ENCODE measurements at regions not wholly inside any gene's neighbourhood (a gene's known extent, or its start where the extent isn't known, plus 50 kb on each side); places are given as distances from the start of the nearest gene placed in this dataset.

DNA sequence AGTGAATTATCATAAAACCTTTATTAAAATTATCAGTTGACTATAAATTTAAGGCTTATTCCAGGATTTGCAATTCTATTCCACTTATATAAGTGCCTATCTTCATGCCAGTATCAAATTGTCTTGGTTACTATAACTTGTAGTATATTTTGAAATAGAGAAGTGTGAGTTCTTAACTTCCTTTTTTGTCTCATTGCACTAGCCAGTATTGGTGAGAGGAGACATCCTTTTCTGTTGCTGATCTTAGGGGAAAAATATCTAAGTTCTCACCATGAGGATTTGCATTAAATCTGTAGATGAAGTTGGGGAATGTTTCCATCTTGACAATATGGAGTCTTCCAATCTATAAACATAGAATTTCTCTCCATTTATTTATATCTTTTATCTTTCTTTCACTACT is 104.2 kb upstream of the MKI67 start:
- H3K36me3 ChIP-seq (ENCODE audit: control insufficient read depth, insufficient read depth, low read length): no peaks in the 10 kb centered on the region
- H3K27me3 ChIP-seq (ENCODE audit: control insufficient read depth, insufficient read depth, low read length): no peaks in the 10 kb centered on the region
- H3K4me3 ChIP-seq (ENCODE audit: low read length): no peak overlapping the region
- no peaks in the 10 kb centered on the region for H3K9me3 ChIP-seq (ENCODE audit: control insufficient read depth, low read length)
- no peak overlapping the region for H3K9ac ChIP-seq (ENCODE audit: low read length)
- no peaks in the 10 kb centered on the region for H3K4me1 ChIP-seq (ENCODE audit: control insufficient read depth, insufficient read depth, low read length)

DNA sequence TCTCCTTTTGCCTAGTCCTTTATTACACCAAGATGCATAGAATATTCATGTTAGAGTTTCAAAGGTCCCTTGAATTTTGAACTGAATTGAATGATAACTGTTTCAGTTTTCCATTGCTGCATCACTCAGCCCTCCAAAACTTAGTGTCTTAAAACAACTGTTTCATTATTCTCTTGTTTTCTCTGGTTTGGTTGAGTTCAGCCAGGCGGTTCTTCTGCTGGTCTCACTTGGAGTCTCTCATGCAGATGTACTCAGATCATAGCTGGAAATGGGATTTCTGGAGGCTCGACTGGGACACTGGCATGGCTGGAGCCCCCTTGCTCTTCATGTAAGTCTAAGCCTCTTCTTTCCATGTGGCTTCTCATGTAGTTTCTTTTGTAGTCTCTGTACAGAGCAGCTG is 107.2 kb upstream of the MKI67 start:
- Histone ChIP-seq H3K9me3 (ENCODE audit: control insufficient read depth, low read length) (no peaks in the 10 kb centered on the region), H3K27me3 (ENCODE audit: control insufficient read depth, insufficient read depth, low read length) (no peaks in the 10 kb centered on the region), H3K4me1 (ENCODE audit: control insufficient read depth, insufficient read depth, low read length) (no peaks in the 10 kb centered on the region), H3K36me3 (ENCODE audit: control insufficient read depth, insufficient read depth, low read length) (no peaks in the 10 kb centered on the region), H3K4me3 (ENCODE audit: low read length) (no peak overlapping the region), H3K9ac (ENCODE audit: low read length) (no peak overlapping the region)

DNA sequence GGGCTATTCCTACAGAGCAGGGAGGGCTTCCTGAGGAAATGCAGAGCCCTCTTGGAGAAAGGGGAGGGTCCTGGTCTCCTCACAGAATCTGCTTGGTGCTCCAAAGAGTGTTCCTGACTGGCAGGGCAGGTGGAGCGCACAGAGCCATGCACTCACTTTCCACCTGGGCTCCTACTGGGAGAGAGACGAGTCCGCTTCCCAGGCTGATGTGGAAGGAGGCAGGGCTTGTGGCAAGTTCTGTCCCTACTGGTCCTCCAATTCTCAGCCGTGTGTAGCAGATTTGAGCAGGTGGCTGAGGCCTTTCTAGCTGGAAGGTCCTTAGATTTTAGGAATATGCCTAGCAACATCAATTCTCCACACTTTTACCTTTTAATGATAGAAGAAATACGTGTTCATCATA is 111.5 kb upstream of the MKI67 start:
- Histone ChIP-seq H3K9ac (ENCODE audit: low read length) (no peak overlapping the region), H3K4me3 (ENCODE audit: low read length) (no peak overlapping the region), H3K36me3 (ENCODE audit: control insufficient read depth, insufficient read depth, low read length) (no peaks in the 10 kb centered on the region), H3K4me1 (ENCODE audit: control insufficient read depth, insufficient read depth, low read length) (no peaks in the 10 kb centered on the region), H3K27me3 (ENCODE audit: control insufficient read depth, insufficient read depth, low read length) (no peaks in the 10 kb centered on the region), H3K9me3 (ENCODE audit: control insufficient read depth, low read length) (no peaks in the 10 kb centered on the region)

DNA sequence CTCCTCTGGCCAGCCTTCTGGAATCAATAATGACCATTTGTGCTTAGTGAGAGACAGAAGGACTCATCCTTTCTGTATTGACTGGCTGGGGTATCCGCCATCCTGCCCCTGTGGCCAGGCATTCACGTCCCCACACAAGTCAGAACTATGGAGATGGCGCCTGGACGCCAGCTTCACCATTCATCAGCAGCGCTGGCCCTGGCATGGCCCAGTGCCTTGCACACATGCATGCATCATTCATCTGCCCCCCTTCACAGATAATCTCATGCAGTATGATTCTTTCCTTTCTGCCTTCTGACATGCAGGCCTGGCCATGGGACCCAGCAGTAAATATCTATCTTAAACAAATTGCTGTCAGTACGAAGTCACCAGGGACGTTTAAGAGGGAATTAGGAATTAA is 114.8 kb upstream of the MKI67 start:
- Histone ChIP-seq H3K4me3 (ENCODE audit: low read length) (no peak overlapping the region), H3K36me3 (ENCODE audit: control insufficient read depth, insufficient read depth, low read length) (no peaks in the 10 kb centered on the region), H3K9ac (ENCODE audit: low read length) (no peak overlapping the region), H3K4me1 (ENCODE audit: control insufficient read depth, insufficient read depth, low read length) (no peaks in the 10 kb centered on the region), H3K9me3 (ENCODE audit: control insufficient read depth, low read length) (no peaks in the 10 kb centered on the region), H3K27me3 (ENCODE audit: control insufficient read depth, insufficient read depth, low read length) (no peaks in the 10 kb centered on the region)

DNA sequence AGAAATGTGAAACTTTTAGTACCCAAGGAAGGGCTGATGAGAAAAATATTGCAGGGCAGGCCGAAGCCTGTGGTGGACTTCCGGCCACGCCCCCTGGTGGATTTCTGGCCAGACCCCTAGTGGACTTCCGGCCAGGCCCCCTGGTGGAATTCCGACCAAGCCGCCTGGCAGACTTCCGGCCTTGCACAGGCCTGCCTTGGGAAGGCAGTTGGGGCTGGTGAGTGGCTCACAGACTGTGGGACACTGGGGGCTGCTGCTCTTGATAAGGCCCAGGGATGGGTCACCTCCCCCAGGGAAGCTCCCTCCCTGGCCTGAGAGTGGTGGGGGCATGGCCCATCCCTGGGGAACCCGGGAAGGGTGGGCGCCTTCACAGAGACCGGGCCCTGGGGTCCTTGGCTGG is 116.4 kb upstream of the MKI67 start:
- no peak overlapping the region for H3K9ac ChIP-seq (ENCODE audit: low read length)
- H3K4me3 ChIP-seq (ENCODE audit: low read length): no peak overlapping the region
- H3K36me3 ChIP-seq (ENCODE audit: control insufficient read depth, insufficient read depth, low read length): no peaks in the 10 kb centered on the region
- H3K9me3 ChIP-seq (ENCODE audit: control insufficient read depth, low read length): no peaks in the 10 kb centered on the region
- no peaks in the 10 kb centered on the region for H3K27me3 ChIP-seq (ENCODE audit: control insufficient read depth, insufficient read depth, low read length)
- H3K4me1 ChIP-seq (ENCODE audit: control insufficient read depth, insufficient read depth, low read length): no peaks in the 10 kb centered on the region

DNA sequence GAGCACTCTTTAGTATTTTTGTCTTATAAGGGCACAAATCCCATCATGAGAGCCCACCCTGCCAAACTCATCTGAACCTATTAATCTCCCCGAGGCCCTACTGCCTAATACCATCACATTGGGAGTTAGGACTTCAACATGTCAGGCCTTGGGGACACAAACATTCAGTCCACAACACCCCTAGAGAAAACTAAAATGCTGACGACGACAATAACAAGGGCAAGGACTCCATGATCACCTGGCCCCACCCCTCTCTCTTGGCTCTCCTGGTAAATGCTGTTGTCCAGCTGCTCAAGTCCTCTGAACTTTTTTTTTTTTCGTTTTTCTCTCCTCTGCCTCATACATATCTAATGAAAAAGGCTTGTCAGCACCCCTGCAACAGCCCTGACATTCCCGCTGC is 118.8 kb upstream of the MKI67 start:
- Histone ChIP-seq H3K4me3 (ENCODE audit: low read length) (no peak overlapping the region), H3K27me3 (ENCODE audit: control insufficient read depth, insufficient read depth, low read length) (no peaks in the 10 kb centered on the region), H3K4me1 (ENCODE audit: control insufficient read depth, insufficient read depth, low read length) (no peaks in the 10 kb centered on the region), H3K9ac (ENCODE audit: low read length) (no peak overlapping the region), H3K9me3 (ENCODE audit: control insufficient read depth, low read length) (no peaks in the 10 kb centered on the region), H3K36me3 (ENCODE audit: control insufficient read depth, insufficient read depth, low read length) (no peaks in the 10 kb centered on the region)

DNA sequence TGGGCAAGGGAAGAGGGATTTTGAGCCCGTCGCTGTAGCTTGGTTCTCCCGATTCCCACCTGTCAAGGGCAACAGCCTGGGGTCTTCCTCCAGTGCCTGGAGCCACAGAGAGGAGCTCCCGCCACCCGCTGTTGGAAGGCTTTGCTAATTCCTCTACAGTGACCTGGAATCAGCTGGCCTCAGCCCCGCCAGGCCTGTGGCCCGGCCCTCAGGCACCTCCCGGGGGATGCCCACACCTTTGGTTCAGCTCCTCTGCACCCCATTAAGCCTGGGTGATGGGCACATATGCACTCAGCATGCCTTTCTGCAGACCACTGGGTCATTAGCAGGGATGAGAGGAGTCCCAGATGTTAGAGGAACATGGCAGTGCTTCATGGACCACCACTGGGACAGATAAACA is 121.4 kb upstream of the MKI67 start:
- peaks cover 3% of the 10 kb centered on the region for H3K27me3 ChIP-seq (ENCODE audit: control insufficient read depth, insufficient read depth, low read length)
- H3K36me3 ChIP-seq (ENCODE audit: control insufficient read depth, insufficient read depth, low read length): no peaks in the 10 kb centered on the region
- no peak overlapping the region for H3K4me3 ChIP-seq (ENCODE audit: low read length)
- H3K9ac ChIP-seq (ENCODE audit: low read length): no peak overlapping the region
- no peaks in the 10 kb centered on the region for H3K9me3 ChIP-seq (ENCODE audit: control insufficient read depth, low read length)
- no peaks in the 10 kb centered on the region for H3K4me1 ChIP-seq (ENCODE audit: control insufficient read depth, insufficient read depth, low read length)

DNA sequence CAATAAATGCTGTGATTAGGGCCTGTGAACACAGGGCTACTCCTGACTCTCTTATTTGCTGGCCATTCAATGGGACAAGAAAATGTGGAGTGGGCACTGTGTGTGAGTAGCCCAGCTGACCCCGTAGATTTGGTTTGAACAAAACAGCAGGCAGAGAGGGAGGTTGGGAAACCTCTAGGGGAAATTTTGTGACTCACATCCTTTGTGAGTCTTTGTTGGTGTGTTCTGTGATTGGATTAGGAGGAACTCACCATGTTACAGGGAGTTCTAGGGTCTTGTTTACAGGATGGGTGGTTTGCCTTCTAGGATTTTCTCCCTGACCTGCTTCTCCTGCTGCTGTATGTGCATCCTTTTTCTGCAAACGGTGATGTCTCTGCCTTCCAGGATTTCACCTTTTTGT is 128.3 kb upstream of the MKI67 start:
- Histone ChIP-seq H3K36me3 (ENCODE audit: control insufficient read depth, insufficient read depth, low read length) (no peaks in the 10 kb centered on the region), H3K4me1 (ENCODE audit: control insufficient read depth, insufficient read depth, low read length) (no peaks in the 10 kb centered on the region), H3K9ac (ENCODE audit: low read length) (no peak overlapping the region), H3K27me3 (ENCODE audit: control insufficient read depth, insufficient read depth, low read length) (peaks cover 3% of the 10 kb centered on the region), H3K4me3 (ENCODE audit: low read length) (no peak overlapping the region), H3K9me3 (ENCODE audit: control insufficient read depth, low read length) (no peaks in the 10 kb centered on the region)

DNA sequence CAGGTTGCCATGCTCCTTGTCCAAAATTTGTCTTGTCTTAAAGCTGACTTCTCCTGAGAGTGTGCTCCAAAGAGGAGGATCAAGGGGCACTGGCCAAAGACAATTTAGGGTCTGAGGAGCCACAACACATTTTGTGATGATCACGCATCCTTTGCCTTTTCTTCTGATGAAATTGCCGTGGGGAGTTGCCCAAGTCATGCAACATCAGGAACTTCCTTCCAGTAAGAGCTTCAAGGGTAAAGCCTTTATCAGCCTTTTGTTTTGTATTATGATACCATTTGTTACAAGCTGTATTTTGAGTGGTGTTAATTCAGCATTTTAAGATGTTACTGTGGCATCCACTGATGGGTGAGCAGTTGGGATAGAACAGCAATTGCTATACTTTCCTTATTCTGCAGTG is 131.2 kb upstream of the MKI67 start:
- Histone ChIP-seq H3K9me3 (ENCODE audit: control insufficient read depth, low read length) (no peaks in the 10 kb centered on the region), H3K27me3 (ENCODE audit: control insufficient read depth, insufficient read depth, low read length) (no peaks in the 10 kb centered on the region), H3K9ac (ENCODE audit: low read length) (no peak overlapping the region), H3K4me1 (ENCODE audit: control insufficient read depth, insufficient read depth, low read length) (no peaks in the 10 kb centered on the region), H3K4me3 (ENCODE audit: low read length) (no peak overlapping the region), H3K36me3 (ENCODE audit: control insufficient read depth, insufficient read depth, low read length) (no peaks in the 10 kb centered on the region)

DNA sequence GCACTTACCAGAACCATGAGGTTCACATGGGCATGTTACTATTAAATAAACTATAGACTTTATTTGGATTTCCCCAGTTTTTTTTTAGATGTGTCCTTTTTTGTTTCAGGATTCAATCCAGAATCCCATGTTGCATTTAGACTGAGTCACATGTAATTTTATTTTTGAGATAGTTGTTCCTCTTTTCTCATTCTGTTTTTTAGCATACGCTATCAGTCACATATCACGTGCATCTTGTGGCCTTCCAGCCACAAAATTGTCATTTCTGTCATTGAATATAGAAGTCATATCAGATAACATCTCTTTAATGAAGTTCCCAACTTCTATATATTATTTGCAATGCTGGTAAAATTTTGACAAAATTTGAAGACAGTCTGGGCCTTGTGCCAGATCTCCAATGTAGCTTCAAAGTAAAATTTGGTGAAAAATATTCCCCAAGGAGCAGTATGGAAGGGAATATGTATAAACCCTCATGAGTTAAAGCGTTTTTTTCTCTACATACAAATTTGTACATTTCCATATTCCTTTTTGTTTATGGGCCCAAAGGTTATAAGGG is 132.3 kb upstream of the MKI67 start:
- no peak overlapping the region for H3K4me3 ChIP-seq (ENCODE audit: low read length)
- H3K27me3 ChIP-seq (ENCODE audit: control insufficient read depth, insufficient read depth, low read length): peaks cover 7% of the 10 kb centered on the region
- no peaks in the 10 kb centered on the region for H3K9me3 ChIP-seq (ENCODE audit: control insufficient read depth, low read length)
- no peak overlapping the region for H3K9ac ChIP-seq (ENCODE audit: low read length)
- no peaks in the 10 kb centered on the region for H3K4me1 ChIP-seq (ENCODE audit: control insufficient read depth, insufficient read depth, low read length)
- no peaks in the 10 kb centered on the region for H3K36me3 ChIP-seq (ENCODE audit: control insufficient read depth, insufficient read depth, low read length)

DNA sequence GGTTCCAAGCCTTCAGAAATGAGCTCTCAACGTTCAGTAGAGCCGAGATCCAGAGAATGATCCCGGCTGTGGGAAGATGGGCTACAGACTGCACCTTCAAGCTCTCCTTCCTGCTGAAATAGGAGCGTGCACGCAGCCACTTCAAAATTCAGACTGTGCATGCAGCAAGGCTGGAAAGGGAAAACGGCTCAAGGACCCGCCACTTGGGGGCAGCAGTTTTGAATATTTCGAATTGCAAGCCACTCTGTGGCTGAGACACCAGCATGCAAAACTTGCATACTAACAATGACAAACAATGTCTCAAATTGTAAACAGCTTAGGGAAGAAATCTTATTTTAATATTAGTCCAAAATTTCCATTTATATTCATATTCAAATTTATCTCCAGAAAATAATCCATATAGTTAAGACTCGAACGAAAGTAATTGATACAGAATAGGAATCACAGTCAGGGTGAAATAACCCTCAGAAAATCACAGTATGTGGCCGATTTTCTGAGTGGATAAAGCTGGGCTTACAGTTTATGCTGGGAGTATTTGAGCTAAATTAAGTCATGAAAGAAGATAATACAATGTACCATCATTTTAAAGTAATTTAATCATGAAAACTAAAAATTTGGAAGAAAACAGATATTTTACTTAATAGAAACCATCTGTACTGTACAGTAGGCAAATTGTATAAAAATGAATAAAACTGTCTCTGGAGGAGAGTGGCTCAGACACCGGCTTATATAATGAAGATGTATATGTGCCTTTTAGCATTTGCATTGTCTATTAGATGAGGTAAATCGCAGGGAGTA is 137.9 kb upstream of the MKI67 start:
- peaks cover 16% of the 10 kb centered on the region for H3K27me3 ChIP-seq (ENCODE audit: control insufficient read depth, insufficient read depth, low read length)
- no peak overlapping the region for H3K4me3 ChIP-seq (ENCODE audit: low read length)
- no peak overlapping the region for H3K9ac ChIP-seq (ENCODE audit: low read length)
- H3K4me1 ChIP-seq (ENCODE audit: control insufficient read depth, insufficient read depth, low read length): no peaks in the 10 kb centered on the region
- H3K9me3 ChIP-seq (ENCODE audit: control insufficient read depth, low read length): no peaks in the 10 kb centered on the region
- H3K36me3 ChIP-seq (ENCODE audit: control insufficient read depth, insufficient read depth, low read length): no peaks in the 10 kb centered on the region

DNA sequence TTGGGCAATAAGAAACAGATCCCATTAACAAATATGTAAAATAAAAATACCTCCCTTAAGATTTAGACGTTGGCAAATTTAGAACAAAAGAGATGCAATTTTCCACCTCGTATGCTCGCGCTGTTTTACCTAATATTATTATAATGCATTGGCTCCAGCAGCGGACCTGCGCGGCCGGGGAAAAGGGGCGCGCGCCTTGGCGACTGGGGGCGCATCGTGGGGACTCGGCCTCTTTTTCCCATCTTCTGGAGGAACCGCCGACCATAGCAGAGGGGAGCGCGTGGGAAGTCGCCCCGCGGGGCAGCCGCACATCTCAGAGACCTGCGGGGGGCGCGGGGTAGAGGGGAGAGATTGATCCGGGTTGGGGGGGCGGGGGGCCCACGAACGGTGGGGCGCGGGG is 139.4 kb upstream of the MKI67 start:
- H3K36me3 ChIP-seq (ENCODE audit: control insufficient read depth, insufficient read depth, low read length): no peaks in the 10 kb centered on the region
- peaks cover 19% of the 10 kb centered on the region for H3K27me3 ChIP-seq (ENCODE audit: control insufficient read depth, insufficient read depth, low read length)

DNA sequence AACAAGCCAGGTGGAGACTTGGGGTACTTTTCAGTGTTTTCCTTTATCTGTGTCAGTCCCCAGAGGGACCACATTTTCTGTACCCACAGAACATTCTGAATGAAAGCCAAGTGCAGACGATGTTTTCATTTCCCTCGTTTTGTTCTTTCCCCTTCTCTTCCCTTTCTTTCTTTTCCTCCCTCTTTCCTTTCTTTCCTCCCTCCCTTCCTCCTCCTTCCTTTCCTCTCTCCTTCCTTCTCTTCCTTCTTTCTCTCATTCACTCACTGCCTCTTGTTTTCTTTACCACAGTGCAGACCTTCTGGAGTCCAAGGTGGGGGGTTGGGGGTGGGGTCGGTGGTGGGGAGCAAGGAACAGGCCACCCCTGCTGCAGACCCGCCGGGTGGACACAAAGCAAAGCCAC is 141.4 kb upstream of the MKI67 start:
- Histone ChIP-seq H3K27me3 (ENCODE audit: control insufficient read depth, insufficient read depth, low read length) (peaks cover 19% of the 10 kb centered on the region), H3K4me1 (ENCODE audit: control insufficient read depth, insufficient read depth, low read length) (no peaks in the 10 kb centered on the region), H3K9ac (ENCODE audit: low read length) (no peak overlapping the region), H3K9me3 (ENCODE audit: control insufficient read depth, low read length) (no peaks in the 10 kb centered on the region), H3K36me3 (ENCODE audit: control insufficient read depth, insufficient read depth, low read length) (no peaks in the 10 kb centered on the region), H3K4me3 (ENCODE audit: low read length) (no peak overlapping the region)

More for the DNA sequence above, 139.4 kb upstream of the MKI67 start:
- Histone ChIP-seq H3K4me3 (ENCODE audit: low read length) (no peak overlapping the region), H3K9me3 (ENCODE audit: control insufficient read depth, low read length) (no peaks in the 10 kb centered on the region), H3K9ac (ENCODE audit: low read length) (no peak overlapping the region), H3K4me1 (ENCODE audit: control insufficient read depth, insufficient read depth, low read length) (no peaks in the 10 kb centered on the region)

Measured in mucosa of stomach (tissue), 1 donor.